K562 (cell line): ENCODE measurements at regions not wholly inside any gene's neighbourhood (a gene's known extent, or its start where the extent isn't known, plus 50 kb on each side); places are given as distances from the start of the nearest gene placed in this dataset.

Source experiments
- ATAC-seq: fragments of 200-7000 bp; cut with Tn5 transposase; 3 replicates; pipeline ENCODE4 v1.9.1; 2020; ENCODE audit warnings: moderate library complexity
- BruUV-seq: library from RNA; stranded (reverse); fragments of 400-500 nt; replicated peaks from 2 replicates; lab custom pipeline; 2021; lab: Mats Ljungman, UMichigan
- CTCF ChIA-PET: fragments of 300-600 bp; formaldehyde crosslinking; extraction: SDS; loops from one replicate; lab custom pipeline; 2021; ENCODE audit warnings: low intra/inter-chr PET ratio; lab: Yijun Ruan, JAX
- POLR2A ChIA-PET: fragments of 300-600, 350-650 bp; sonication (Branson Sonifier 250); formaldehyde crosslinking; extraction: SDS; loops from one replicate; lab custom pipeline; 2021; ENCODE audit warnings: antibody characterized with exemption, inconsistent platforms; lab: Yijun Ruan, JAX
- DNase-seq, 4 experiments: peaks; one replicate each; pipeline versions ENCODE4 v3.0.0 to v3.0.0-alpha.2; 2011 to 2018; ENCODE audit warnings: low spot score in 3 of 4, mixed read lengths in 3 of 4; ENCODE audit errors: extremely low read depth in 1 of 4
- FAIRE-seq: peaks from 2 replicates; lab custom pipeline; 2011; peaks lifted over from hg19 to GRCh38; lab: Jason Lieb, UNC
- H2AFZ ChIP-seq: 2 replicates; pipeline ENCODE4 v1.6.0; 2011; ENCODE audit warnings: low read depth, low read length, control low read depth, inconsistent platforms
- H3K27ac ChIP-seq: fragments of 200-600 bp; 3 replicates; pipeline ENCODE4 v1.8.0; 2011; ENCODE audit warnings: low read depth, mild to moderate bottlenecking, control low read depth, inconsistent platforms, low read length, moderate library complexity, mixed read lengths; ENCODE audit errors: extremely low read depth
- H3K27me3 ChIP-seq, 2 experiments: fragments of 300-600 bp in 1 of 2; 2 replicates in 1 of 2; 3 replicates in 1 of 2; pipeline versions ENCODE4 v1.6.0 to v1.8.0; 2011; ENCODE audit warnings: inconsistent platforms in 2 of 2, low read length in 2 of 2, mild to moderate bottlenecking in 1 of 2, mixed read lengths in 1 of 2, moderate library complexity in 1 of 2; ENCODE audit not compliant: control insufficient read depth in 2 of 2, insufficient read depth in 2 of 2
- H3K36me3 ChIP-seq: fragments of 300-600 bp; 3 replicates; pipeline ENCODE4 v1.8.0; 2011; ENCODE audit warnings: mild to moderate bottlenecking, low read length, inconsistent platforms; ENCODE audit not compliant: control insufficient read depth, insufficient read depth
- H3K4me1 ChIP-seq, 2 experiments: fragments of 200-600 bp in 1 of 2; replicated peaks in 1 of 2; 2 replicates in 1 of 2; 3 replicates in 1 of 2; pipeline versions ENCODE4 v1.5.1 to v1.8.0; 2011; ENCODE audit warnings: inconsistent platforms in 2 of 2, low read length in 2 of 2, mild to moderate bottlenecking in 1 of 2, mixed read lengths in 1 of 2, moderate library complexity in 1 of 2; ENCODE audit not compliant: control insufficient read depth in 2 of 2, insufficient read depth in 2 of 2
- H3K4me2 ChIP-seq: 2 replicates; pipeline ENCODE4 v1.6.1; 2011; ENCODE audit warnings: low read length, control low read depth, inconsistent platforms, mixed read lengths; ENCODE audit not compliant: insufficient read depth
- H3K4me3 ChIP-seq: fragments of 200-600 bp; sonication (generic), shearing (Covaris generic); 2 replicates; pipeline ENCODE4 v1.5.1; 2016; ENCODE audit warnings: control low read depth, inconsistent platforms
- H3K79me2 ChIP-seq: fragments of 200-600 bp; 3 replicates; pipeline ENCODE4 v1.8.0; 2011; ENCODE audit warnings: low read length, inconsistent platforms; ENCODE audit not compliant: control insufficient read depth, insufficient read depth
- H3K9ac ChIP-seq, 2 experiments: 2 replicates each; pipeline versions ENCODE4 v1.6.0 to v1.6.1; 2011; ENCODE audit warnings: low read depth in 2 of 2, low read length in 2 of 2, control low read depth in 1 of 2, inconsistent platforms in 1 of 2, mild to moderate bottlenecking in 1 of 2, mixed read lengths in 1 of 2; ENCODE audit not compliant: insufficient read depth in 1 of 2
- H3K9me1 ChIP-seq: one replicate; pipeline ENCODE4 v1.6.0; 2011; ENCODE audit warnings: inconsistent platforms, mild to moderate bottlenecking, low read length, moderate library complexity; ENCODE audit not compliant: control insufficient read depth, insufficient read depth
- H3K9me3 ChIP-seq: replicated peaks from 2 replicates; pipeline ENCODE4 v1.5.1; 2011; ENCODE audit warnings: low read depth, low read length, inconsistent platforms; ENCODE audit not compliant: control insufficient read depth, insufficient read depth
- H4K20me1 ChIP-seq: replicated peaks from 2 replicates; pipeline ENCODE4 v1.6.1; 2011; ENCODE audit warnings: low read length, inconsistent platforms, mixed read lengths; ENCODE audit not compliant: control insufficient read depth, insufficient read depth
- BRCA1 ChIP-seq, 2 experiments: fragments of 450-650 bp in 1 of 2; sonication (generic) in 1 of 2; formaldehyde crosslinking in 1 of 2; IDR thresholded peaks; 2 replicates each; pipeline versions ENCODE4 v1.5.0 to v1.6.1; 2017 to 2020; ENCODE audit warnings: mild to moderate bottlenecking in 1 of 2, missing genetic modification reagents in 1 of 2
- HDAC1 ChIP-seq, 2 experiments: fragments of 450-650 bp; IDR thresholded peaks; 2 replicates each; pipeline ENCODE4 v1.6.1; 2016 to 2017; ENCODE audit warnings: inconsistent platforms in 1 of 2, mild to moderate bottlenecking in 1 of 2, moderate library complexity in 1 of 2
- HMG20B ChIP-seq: fragments of 250-450 bp; sonication (Bioruptor Pico); IDR thresholded peaks from 2 replicates; pipeline ENCODE4 v1.5.0; 2021; ENCODE audit warnings: mild to moderate bottlenecking
- NR2C1 ChIP-seq, 2 experiments: fragments of 450-650 bp; IDR thresholded peaks; 2 replicates each; pipeline ENCODE4 v1.6.1; 2017; ENCODE audit warnings: mild to moderate bottlenecking in 2 of 2, antibody characterized with exemption in 1 of 2, inconsistent platforms in 1 of 2, missing compliant biosample characterization in 1 of 2, missing genetic modification characterization in 1 of 2
- U2AF1 ChIP-seq: fragments of 200-400 bp; formaldehyde crosslinking; optimal IDR thresholded peaks from 2 replicates; pipeline ENCODE3; 2017; ENCODE audit warnings: mild to moderate bottlenecking, low read depth, low read length, moderate library complexity
- ZNF133 ChIP-seq: fragments of 250-450 bp; sonication (Bioruptor Pico); IDR thresholded peaks from 2 replicates; pipeline ENCODE4 v1.4.0; 2020; ENCODE audit warnings: mild to moderate bottlenecking
- ZNF408 ChIP-seq: fragments of 250-450 bp; sonication (Bioruptor Pico); IDR thresholded peaks from 2 replicates; pipeline ENCODE4 v1.4.0; 2020; ENCODE audit warnings: low read depth, mild to moderate bottlenecking, moderate library complexity
- ZNF668 ChIP-seq: fragments of 250-450 bp; sonication (Bioruptor Pico); IDR thresholded peaks from 2 replicates; pipeline ENCODE4 v1.8.0; 2022; ENCODE audit warnings: mild to moderate bottlenecking, inconsistent platforms
- ZSCAN29 ChIP-seq: fragments of 450-650 bp; IDR thresholded peaks from 2 replicates; pipeline ENCODE4 v1.6.1; 2017
- WGBS: fragments of 100-300 bp; shearing (Covaris generic); methylation state at CpG from one replicate; pipeline ENCODE4 v1.1.6; 2016; ENCODE audit warnings: low coverage, mixed read lengths; ENCODE audit not compliant: insufficient coverage; ENCODE audit errors: missing lambda C conversion rate; 5-methylcytosine and 5-hydroxymethylcytosine counted together
- in situ Hi-C: fragments of 300-500 bp; cut with MboI; formaldehyde crosslinking; loops from 4 replicates; pipeline ENCODE4 v1.15.0; 2018; ENCODE audit warnings: inconsistent platforms, mixed read lengths
- intact Hi-C: fragments of 100-400 bp; cut with micrococcal nuclease; formaldehyde crosslinking; loops from 2 replicates; pipeline ENCODE4 v1.14.2; 2022
- TF ChIP-seq, protein P1 (sequence below), 2 experiments: fragments of 450-650 bp; conservative IDR thresholded peaks; 2 replicates each; pipeline ENCODE4 v1.6.1; 2017; ENCODE audit warnings: mild to moderate bottlenecking in 2 of 2, moderate library complexity in 2 of 2

- Histone ChIP-seq H3K9me1 (no peaks in the 10 kb centered on the region), H3K79me2 (no peaks in the 10 kb centered on the region), H3K27ac (no peak overlapping the region), H4K20me1 (no peaks in the 10 kb centered on the region; the same call in 1 of the 2 replicates)
- TF ChIP-seq HMG20B: no peak
- TF ChIP-seq BRCA1 (IDR thresholded peaks at IDR 0.05): no peak
- no peak for TF ChIP-seq BRCA1 (CRISPR knock-in tag; IDR thresholded peaks at IDR 0.05)
- no peak for TF ChIP-seq U2AF1
- TF ChIP-seq ZNF408: no peak
- TF ChIP-seq, protein P1, sequence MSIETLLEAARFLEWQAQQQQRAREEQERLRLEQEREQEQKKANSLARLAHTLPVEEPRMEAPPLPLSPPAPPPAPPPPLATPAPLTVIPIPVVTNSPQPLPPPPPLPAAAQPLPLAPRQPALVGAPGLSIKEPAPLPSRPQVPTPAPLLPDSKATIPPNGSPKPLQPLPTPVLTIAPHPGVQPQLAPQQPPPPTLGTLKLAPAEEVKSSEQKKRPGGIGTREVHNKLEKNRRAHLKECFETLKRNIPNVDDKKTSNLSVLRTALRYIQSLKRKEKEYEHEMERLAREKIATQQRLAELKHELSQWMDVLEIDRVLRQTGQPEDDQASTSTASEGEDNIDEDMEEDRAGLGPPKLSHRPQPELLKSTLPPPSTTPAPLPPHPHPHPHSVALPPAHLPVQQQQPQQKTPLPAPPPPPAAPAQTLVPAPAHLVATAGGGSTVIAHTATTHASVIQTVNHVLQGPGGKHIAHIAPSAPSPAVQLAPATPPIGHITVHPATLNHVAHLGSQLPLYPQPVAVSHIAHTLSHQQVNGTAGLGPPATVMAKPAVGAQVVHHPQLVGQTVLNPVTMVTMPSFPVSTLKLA (conservative IDR thresholded peaks at IDR 0.05): no peak
- TF ChIP-seq HDAC1 (IDR thresholded peaks at IDR 0.05): no peak
- TF ChIP-seq ZNF668 (CRISPR knock-in tag): no peak
- TF ChIP-seq NR2C1 (IDR thresholded peaks at IDR 0.05): no peak
- TF ChIP-seq NR2C1 (tag; IDR thresholded peaks at IDR 0.05): no peak
- no peak for TF ChIP-seq ZSCAN29
- no peak for TF ChIP-seq ZNF133 (CRISPR knock-in tag)
- TF ChIP-seq, all 486 proteins: peak for 0
- ChIA-PET CTCF (no interaction called here), POLR2A (no interaction called here)
- no TSS peak for BruUV-seq
- ATAC-seq (no peak), FAIRE-seq (no peak), DNase-seq (no peak)
- Histone ChIP-seq H3K9ac (no peak overlapping the region), H3K27me3 (peaks cover 13 to 61% of the 10 kb centered on the region in 2 experiments; a peak in 4 of 5 replicates), H3K4me2 (no peak overlapping the region), H3K4me3 (no peak overlapping the region), H3K36me3 (no peaks in the 10 kb centered on the region), H3K9me3 (no peaks in the 10 kb centered on the region), H3K4me1 (no peaks in the 10 kb centered on the region), H2AFZ (no peak overlapping the region)
- in situ Hi-C loops: no loop called here
- intact Hi-C loops: no loop called here
- WGBS: 0% methylated on average over 15 of the region's 19 CpGs
These were observed 86.7 kb downstream of the TMEM18 start for GRCh38 chr2:590214-591175.
